ENCODE measurements at regions not wholly inside any gene's neighbourhood (a gene's known extent, or its start where the extent isn't known, plus 50 kb on each side); places are given as distances from the start of the nearest gene placed in this dataset.
"Not testable (repeated sequence)": the region's sequence is repeated elsewhere in the genome, so short reads cannot be mapped to it uniquely, and the experiment has no call there.

GRCh38 chr7:51543801-51544553, 227.4 kb upstream of the COBL start:
- H3K4me3 ChIP-seq, result no peak overlapping the region
- intact Hi-C loops (cut with micrococcal nuclease), result no loop called here
- TF ChIP-seq CTCF (IDR thresholded peaks at IDR 0.05; ENCODE audit: borderline replicate concordance), result no peak
- H3K9me3 ChIP-seq (replicated peaks), result peaks cover 26% of the 10 kb centered on the region
- no peak overlapping the region for H3K27ac ChIP-seq (replicated peaks)
- no peak for DNase-seq
- no peaks in the 10 kb centered on the region for H3K4me1 ChIP-seq
- no peaks in the 10 kb centered on the region for H3K27me3 ChIP-seq (ENCODE audit: low read depth)
- H3K36me3 ChIP-seq, result no peaks in the 10 kb centered on the region

- intact Hi-C loops (cut with micrococcal nuclease); H3K27me3 ChIP-seq (ENCODE audit: low read depth); H3K36me3 ChIP-seq; H3K27ac ChIP-seq (replicated peaks); H3K4me1 ChIP-seq; DNase-seq; H3K4me3 ChIP-seq: not testable (repeated sequence)
- H3K9me3 ChIP-seq (replicated peaks), result peaks cover 42% of the 10 kb centered on the region
Measured at GRCh38 chr7:51540906-51541305, 224.3 kb upstream of the COBL start.

- Histone ChIP-seq H3K4me1 (no peaks in the 10 kb centered on the region), H3K27ac (replicated peaks) (no peak overlapping the region), H3K27me3 (ENCODE audit: low read depth) (no peaks in the 10 kb centered on the region), H3K4me3 (no peak overlapping the region), H3K9me3 (replicated peaks) (peaks cover 52% of the 10 kb centered on the region), H3K36me3 (no peaks in the 10 kb centered on the region)
- no peak for TF ChIP-seq CTCF (IDR thresholded peaks at IDR 0.05; ENCODE audit: borderline replicate concordance)
- intact Hi-C loops (cut with micrococcal nuclease), result no loop called here
- DNase-seq, result no peak
Measured at GRCh38 chr7:51539840-51540239, 223.2 kb upstream of the COBL start.

GRCh38 chr7:51528172-51528571, 211.6 kb upstream of the COBL start:
- Histone ChIP-seq H3K4me3 (no peak overlapping the region), H3K4me1 (no peaks in the 10 kb centered on the region), H3K27ac (replicated peaks) (no peak overlapping the region), H3K36me3 (no peaks in the 10 kb centered on the region), H3K9me3 (replicated peaks) (peaks cover 10% of the 10 kb centered on the region), H3K27me3 (ENCODE audit: low read depth) (no peaks in the 10 kb centered on the region)
- intact Hi-C loops (cut with micrococcal nuclease), result no loop called here
- TF ChIP-seq CTCF (IDR thresholded peaks at IDR 0.05; ENCODE audit: borderline replicate concordance), result no peak
- no peak for DNase-seq

- H3K4me3 ChIP-seq, result no peak overlapping the region
- H3K9me3 ChIP-seq (replicated peaks), result no peaks in the 10 kb centered on the region
- no peak overlapping the region for H3K27ac ChIP-seq (replicated peaks)
- H3K27me3 ChIP-seq (ENCODE audit: low read depth), result peaks cover 7% of the 10 kb centered on the region
- H3K4me1 ChIP-seq, result no peaks in the 10 kb centered on the region
- no peak for DNase-seq
- H3K36me3 ChIP-seq, result no peaks in the 10 kb centered on the region
- no peak for TF ChIP-seq CTCF (IDR thresholded peaks at IDR 0.05; ENCODE audit: borderline replicate concordance)
- intact Hi-C loops (cut with micrococcal nuclease), result no loop called here
Measured at GRCh38 chr7:51521694-51522312, 205.2 kb upstream of the COBL start.

- no peak overlapping the region for H3K4me3 ChIP-seq
- H3K9me3 ChIP-seq (replicated peaks), result no peaks in the 10 kb centered on the region
- intact Hi-C loops (cut with micrococcal nuclease), result no loop called here
- H3K4me1 ChIP-seq, result no peaks in the 10 kb centered on the region
- no peak for TF ChIP-seq CTCF (IDR thresholded peaks at IDR 0.05; ENCODE audit: borderline replicate concordance)
- peaks cover 7% of the 10 kb centered on the region for H3K27me3 ChIP-seq (ENCODE audit: low read depth)
- DNase-seq, result no peak
- H3K36me3 ChIP-seq, result no peaks in the 10 kb centered on the region
- H3K27ac ChIP-seq (replicated peaks), result no peak overlapping the region
Measured at GRCh38 chr7:51521054-51521453, 204.4 kb upstream of the COBL start.
